HUES6 (cell line): ENCODE measurements at regions not wholly inside any gene's neighbourhood (a gene's known extent, or its start where the extent isn't known, plus 50 kb on each side); places are given as distances from the start of the nearest gene placed in this dataset.

Experiments
- H3K27ac ChIP-seq: 2 replicates; pipeline ENCODE4 v1.7.0; 2013; ENCODE audit warnings: low read depth, mild to moderate bottlenecking, low read length, inconsistent platforms
- H3K27me3 ChIP-seq: 2 replicates; pipeline ENCODE4 v1.6.1; 2013; ENCODE audit warnings: low read length; ENCODE audit not compliant: control insufficient read depth, insufficient read depth
- H3K36me3 ChIP-seq: 2 replicates; pipeline ENCODE4 v1.6.1; 2013; ENCODE audit warnings: low read length; ENCODE audit not compliant: control insufficient read depth, insufficient read depth
- H3K4me1 ChIP-seq: 2 replicates; pipeline ENCODE4 v1.6.1; 2013; ENCODE audit warnings: low read length; ENCODE audit not compliant: control insufficient read depth, insufficient read depth
- H3K4me3 ChIP-seq: 2 replicates; pipeline ENCODE4 v1.5.1; 2013; ENCODE audit warnings: low read depth, low read length
- H3K9ac ChIP-seq: one replicate; pipeline ENCODE4 v1.6.1; 2013; ENCODE audit warnings: mild to moderate bottlenecking, low read length
- H3K9me3 ChIP-seq: 2 replicates; pipeline ENCODE4 v1.6.1; 2013; ENCODE audit warnings: low read depth, low read length; ENCODE audit not compliant: control insufficient read depth, insufficient read depth

- Histone ChIP-seq H3K4me1 (no peaks in the 10 kb centered on the region), H3K9me3 (peaks cover 33% of the 10 kb centered on the region), H3K4me3 (no peak overlapping the region), H3K27me3 (no peaks in the 10 kb centered on the region), H3K27ac (no peak overlapping the region), H3K36me3 (no peaks in the 10 kb centered on the region), H3K9ac (no peak overlapping the region)
These were observed 142.4 kb upstream of the SLC24A3 start for GRCh38 chr20:19070026-19070425.

GRCh38 chr20:19070681-19071445 is 141.6 kb upstream of the SLC24A3 start:
- no peaks in the 10 kb centered on the region for H3K36me3 ChIP-seq
- no peak overlapping the region for H3K27ac ChIP-seq
- peaks cover 25% of the 10 kb centered on the region for H3K9me3 ChIP-seq
- no peak overlapping the region for H3K9ac ChIP-seq
- H3K4me3 ChIP-seq, result no peak overlapping the region
- no peaks in the 10 kb centered on the region for H3K27me3 ChIP-seq
- no peaks in the 10 kb centered on the region for H3K4me1 ChIP-seq

- H3K36me3 ChIP-seq, result no peaks in the 10 kb centered on the region
- H3K27ac ChIP-seq, result no peak overlapping the region
- H3K9me3 ChIP-seq, result peaks cover 20% of the 10 kb centered on the region
- H3K4me1 ChIP-seq, result no peaks in the 10 kb centered on the region
- H3K9ac ChIP-seq, result no peak overlapping the region
- H3K27me3 ChIP-seq, result no peaks in the 10 kb centered on the region
- H3K4me3 ChIP-seq, result no peak overlapping the region
These were observed 141.1 kb upstream of the SLC24A3 start for GRCh38 chr20:19071446-19071725.

- Histone ChIP-seq H3K36me3 (no peaks in the 10 kb centered on the region), H3K27ac (no peak overlapping the region), H3K4me1 (no peaks in the 10 kb centered on the region), H3K9ac (no peak overlapping the region), H3K9me3 (peaks cover 13% of the 10 kb centered on the region), H3K4me3 (no peak overlapping the region), H3K27me3 (no peaks in the 10 kb centered on the region)
These were observed 140.4 kb upstream of the SLC24A3 start for GRCh38 chr20:19071902-19072498.

DNA sequence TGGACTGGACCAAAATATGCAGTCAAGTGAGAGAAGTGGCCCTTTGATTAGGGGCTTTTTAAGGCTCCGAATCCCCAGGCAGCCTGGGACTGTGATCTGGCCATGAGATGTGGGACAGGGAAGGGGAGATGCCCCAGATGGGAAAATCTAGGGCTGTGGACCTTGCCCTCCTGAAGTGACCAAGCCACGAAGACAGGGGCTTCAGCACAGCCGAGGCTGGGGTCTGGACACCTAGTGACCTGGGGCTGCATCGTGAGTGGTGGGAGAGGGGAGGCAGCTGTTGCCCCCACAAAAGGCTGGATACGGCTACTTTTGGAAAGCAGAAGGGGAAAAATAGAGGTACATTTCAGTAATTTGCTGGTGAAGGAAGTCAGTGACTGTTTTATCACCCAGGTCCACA is 139.5 kb upstream of the SLC24A3 start:
- Histone ChIP-seq H3K27me3 (no peaks in the 10 kb centered on the region), H3K4me1 (no peaks in the 10 kb centered on the region), H3K9ac (no peak overlapping the region), H3K36me3 (no peaks in the 10 kb centered on the region), H3K9me3 (peaks cover 5% of the 10 kb centered on the region), H3K27ac (no peak overlapping the region), H3K4me3 (no peak overlapping the region)

DNA sequence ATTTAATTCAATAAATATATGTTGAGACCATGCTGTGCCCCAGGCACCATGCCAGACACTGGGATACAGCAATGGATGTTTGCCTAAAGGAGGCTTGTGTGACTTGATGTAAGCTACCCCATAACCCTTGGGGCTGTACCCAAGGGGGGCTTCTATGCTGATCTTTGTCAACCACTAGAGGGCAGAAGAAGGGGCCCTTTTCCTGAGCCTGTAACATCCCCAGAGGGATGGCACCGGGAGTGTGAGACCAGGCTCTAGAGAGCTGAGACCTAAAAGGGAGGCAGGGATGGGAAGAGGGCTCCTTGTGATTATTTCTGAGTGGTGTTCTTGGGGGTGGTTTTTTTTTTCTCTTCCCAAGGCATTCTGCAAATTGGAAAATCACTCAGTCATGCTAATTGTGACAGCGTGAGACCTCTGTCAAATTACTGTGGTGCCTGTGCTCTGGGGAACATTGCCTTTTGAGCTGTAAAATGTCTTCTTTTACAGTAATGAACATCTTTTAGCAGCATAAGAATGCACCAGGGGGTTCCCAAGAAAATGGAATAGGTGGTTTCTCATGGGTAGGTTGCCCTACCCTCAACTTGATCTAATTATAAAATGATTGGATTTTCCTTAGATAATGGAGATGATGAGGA is 138.7 kb upstream of the SLC24A3 start:
- Histone ChIP-seq H3K27ac (no peak overlapping the region), H3K36me3 (no peaks in the 10 kb centered on the region), H3K27me3 (no peaks in the 10 kb centered on the region), H3K9me3 (peaks cover 2% of the 10 kb centered on the region), H3K9ac (no peak overlapping the region), H3K4me3 (no peak overlapping the region), H3K4me1 (no peaks in the 10 kb centered on the region)

DNA sequence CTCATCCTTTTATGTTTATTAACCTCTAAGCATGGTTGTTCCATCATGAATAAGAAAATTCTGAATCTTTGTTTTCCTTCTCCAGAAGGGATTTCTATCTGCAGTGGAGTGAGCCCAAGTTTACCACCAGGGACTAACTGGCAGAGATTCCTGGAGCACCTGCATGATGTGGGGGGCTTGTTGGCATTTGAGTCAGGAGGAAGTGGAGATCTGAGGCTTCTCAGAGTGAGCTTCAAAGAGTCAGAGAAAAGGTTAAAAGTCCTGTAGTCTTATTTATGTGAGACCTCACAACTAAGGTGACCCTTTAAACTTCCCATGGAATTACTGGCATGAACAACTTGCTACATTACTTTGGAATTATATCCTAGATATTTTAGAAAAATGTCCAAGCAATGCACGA is 138.1 kb upstream of the SLC24A3 start:
- H3K9me3 ChIP-seq, result no peaks in the 10 kb centered on the region
- no peak overlapping the region for H3K27ac ChIP-seq
- no peaks in the 10 kb centered on the region for H3K36me3 ChIP-seq
- H3K9ac ChIP-seq, result no peak overlapping the region
- H3K4me3 ChIP-seq, result no peak overlapping the region
- no peaks in the 10 kb centered on the region for H3K4me1 ChIP-seq
- no peaks in the 10 kb centered on the region for H3K27me3 ChIP-seq

- no peaks in the 10 kb centered on the region for H3K9me3 ChIP-seq
- H3K27ac ChIP-seq, result no peak overlapping the region
- H3K4me3 ChIP-seq, result no peak overlapping the region
- H3K4me1 ChIP-seq, result no peaks in the 10 kb centered on the region
- no peak overlapping the region for H3K9ac ChIP-seq
- H3K27me3 ChIP-seq, result no peaks in the 10 kb centered on the region
- H3K36me3 ChIP-seq, result no peaks in the 10 kb centered on the region
These were observed 137.5 kb upstream of the SLC24A3 start for GRCh38 chr20:19074828-19075516.

DNA sequence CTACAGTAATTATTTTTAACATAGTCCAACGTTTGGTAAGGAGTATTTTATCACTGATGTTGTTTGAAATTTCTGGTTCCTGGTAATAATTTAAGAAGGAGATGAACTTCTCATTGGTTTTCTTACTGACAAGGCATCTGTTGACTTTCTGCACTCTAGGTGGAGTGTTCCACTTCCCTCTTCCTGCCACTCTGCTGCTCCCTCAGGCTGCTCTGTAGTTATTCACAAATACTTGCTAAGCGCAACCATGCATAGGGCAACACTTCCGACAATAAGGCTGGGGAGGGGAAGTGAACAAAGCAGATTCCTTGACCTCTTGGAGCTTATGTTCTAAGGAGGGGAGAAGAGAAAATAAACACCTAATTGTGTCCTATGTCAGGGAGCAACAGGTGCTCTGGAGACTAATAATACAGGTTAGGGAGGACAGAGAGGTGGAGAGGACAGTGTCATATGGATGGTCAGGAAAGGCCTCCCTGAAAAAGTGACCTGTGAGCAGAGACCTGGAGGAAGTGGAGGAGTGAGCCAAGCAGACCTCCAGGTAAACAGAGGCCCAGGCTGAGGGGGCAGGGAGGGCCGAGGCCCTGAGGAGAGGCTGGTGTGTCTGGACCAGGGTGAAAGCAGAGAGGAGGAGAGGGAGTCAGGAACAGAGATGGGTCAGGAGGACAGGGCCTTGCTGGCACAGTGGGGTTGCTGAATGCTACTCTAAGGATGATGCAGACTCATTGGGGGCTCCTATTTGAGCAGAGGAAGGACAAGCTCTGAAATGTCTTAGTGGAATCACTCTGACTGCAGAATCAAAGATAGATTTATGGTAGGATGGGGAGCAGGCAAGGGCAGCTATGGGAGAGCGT is 134.8 kb upstream of the SLC24A3 start:
- H3K27me3 ChIP-seq, result no peaks in the 10 kb centered on the region

GRCh38 chr20:19078448-19079373 is 133.7 kb upstream of the SLC24A3 start:
- no peaks in the 10 kb centered on the region for H3K27me3 ChIP-seq
- no peaks in the 10 kb centered on the region for H3K4me1 ChIP-seq
- H3K36me3 ChIP-seq, result no peaks in the 10 kb centered on the region
- no peak overlapping the region for H3K27ac ChIP-seq
- peaks cover 4% of the 10 kb centered on the region; the same call in 1 of the 2 replicates for H3K9me3 ChIP-seq
- no peak overlapping the region for H3K4me3 ChIP-seq
- no peak overlapping the region for H3K9ac ChIP-seq

More for the DNA sequence above, 134.8 kb upstream of the SLC24A3 start:
- no peak overlapping the region for H3K9ac ChIP-seq
- H3K4me1 ChIP-seq, result no peaks in the 10 kb centered on the region
- no peaks in the 10 kb centered on the region for H3K36me3 ChIP-seq
- H3K4me3 ChIP-seq, result no peak overlapping the region
- peaks cover 4% of the 10 kb centered on the region; the same call in 1 of the 2 replicates for H3K9me3 ChIP-seq
- H3K27ac ChIP-seq, result no peak overlapping the region
